GM19455 (cell line): ENCODE measurements at regions not wholly inside any gene's neighbourhood (a gene's known extent, or its start where the extent isn't known, plus 50 kb on each side); places are given as distances from the start of the nearest gene placed in this dataset.
A peak's percentile ranks its signal among the peaks of the same experiment; 100 is the strongest.

Experiments used
- ATAC-seq: cut with Tn5 transposase; IDR thresholded peaks from one replicate; pipeline ENCODE4 v1.9.1; 2021; ENCODE audit not compliant: unreplicated experiment

GRCh38 chr12:24724814-24725213, 224.1 kb downstream of the BCAT1 start:
- no peak for ATAC-seq

- ATAC-seq = no peak
These were observed 225.1 kb downstream of the BCAT1 start for GRCh38 chr12:24723759-24724158.

- ATAC-seq = no peak
These were observed 227.7 kb downstream of the BCAT1 start for GRCh38 chr12:24721191-24721590.

- ATAC-seq = peak; percentile 85
These were observed 229.6 kb downstream of the BCAT1 start for GRCh38 chr12:24719293-24719721.

- no peak for ATAC-seq
These were observed 230.3 kb downstream of the BCAT1 start for GRCh38 chr12:24718617-24719016.

GRCh38 chr12:24714237-24714636, 234.7 kb downstream of the BCAT1 start:
- ATAC-seq = no peak

GRCh38 chr12:24711056-24712008, 237.6 kb downstream of the BCAT1 start:
- ATAC-seq = no peak

GRCh38 chr12:24709216-24709615, 239.7 kb downstream of the BCAT1 start:
- ATAC-seq = no peak

- ATAC-seq = no peak
These were observed 240.2 kb downstream of the BCAT1 start for GRCh38 chr12:24708718-24709117.

GRCh38 chr12:24708043-24708442, 240.9 kb downstream of the BCAT1 start:
- no peak for ATAC-seq

GRCh38 chr12:24707334-24707733, 241.6 kb downstream of the BCAT1 start:
- ATAC-seq = no peak

- ATAC-seq = peak; percentile 99
These were observed 243.1 kb downstream of the BCAT1 start for GRCh38 chr12:24705741-24706358.

GRCh38 chr12:24705216-24705615, 243.7 kb downstream of the BCAT1 start:
- peak; percentile 11 for ATAC-seq

GRCh38 chr12:24701343-24701742, 247.6 kb downstream of the BCAT1 start:
- ATAC-seq = no peak

GRCh38 chr12:24698972-24699371, 249.9 kb downstream of the BCAT1 start:
- ATAC-seq = no peak

- ATAC-seq = no peak
These were observed 251.1 kb downstream of the BCAT1 start for GRCh38 chr12:24697769-24698168.

- ATAC-seq = no peak
These were observed 251.6 kb downstream of the BCAT1 start for GRCh38 chr12:24697295-24697694.

- ATAC-seq = no peak
These were observed 252.1 kb downstream of the BCAT1 start for GRCh38 chr12:24696800-24697199.

- no peak for ATAC-seq
These were observed 253.1 kb downstream of the BCAT1 start for GRCh38 chr12:24695657-24696329.

- no peak for ATAC-seq
These were observed 253.8 kb downstream of the BCAT1 start for GRCh38 chr12:24695103-24695502.

GRCh38 chr12:24688601-24689000, 260.3 kb downstream of the BCAT1 start:
- ATAC-seq = no peak

- ATAC-seq = no peak
These were observed 267.3 kb downstream of the BCAT1 start for GRCh38 chr12:24681570-24681969.
